WTC11 (cell line): ENCODE measurements at regions not wholly inside any gene's neighbourhood (a gene's known extent, or its start where the extent isn't known, plus 50 kb on each side); places are given as distances from the start of the nearest gene placed in this dataset.
"Not testable (repeated sequence)": the region's sequence is repeated elsewhere in the genome, so short reads cannot be mapped to it uniquely, and the experiment has no call there.

ENCODE experiments used
- ATF1 ChIP-seq: sonication (generic); formaldehyde crosslinking; IDR thresholded peaks from 2 replicates; pipeline ENCODE4 v1.8.1; 2023; ENCODE audit warnings: mild to moderate bottlenecking, moderate library complexity, missing genetic modification reagents
- CREB1 ChIP-seq: sonication (generic); formaldehyde crosslinking; IDR thresholded peaks from 2 replicates; pipeline ENCODE4 v1.8.0; 2023; ENCODE audit warnings: mild to moderate bottlenecking, missing genetic modification reagents
- IRF2 ChIP-seq: sonication (generic); formaldehyde crosslinking; IDR thresholded peaks from 2 replicates; pipeline ENCODE4 v1.8.0; 2022; ENCODE audit warnings: low read depth, missing genetic modification reagents, borderline replicate concordance
- MYBL2 ChIP-seq: sonication (generic); formaldehyde crosslinking; IDR thresholded peaks from 2 replicates; pipeline ENCODE4 v1.8.1; 2023; ENCODE audit warnings: mild to moderate bottlenecking, moderate library complexity, missing genetic modification reagents
- NR2C2 ChIP-seq: sonication (generic); formaldehyde crosslinking; IDR thresholded peaks from 2 replicates; pipeline ENCODE4 v1.8.0; 2022; ENCODE audit warnings: mild to moderate bottlenecking, missing genetic modification reagents
- RELA ChIP-seq: sonication (generic); formaldehyde crosslinking; IDR thresholded peaks from 2 replicates; pipeline ENCODE4 v1.8.1; 2022; ENCODE audit warnings: missing genetic modification reagents, mild to moderate bottlenecking, borderline replicate concordance
- ZNF138 ChIP-seq: sonication (generic); formaldehyde crosslinking; conservative IDR thresholded peaks from 2 replicates; pipeline ENCODE4 v1.8.1; 2022; ENCODE audit warnings: mild to moderate bottlenecking, moderate library complexity, missing genetic modification reagents
- TF ChIP-seq, protein P1 (sequence below): fragments of 200-600 bp; IDR thresholded peaks from 2 replicates; pipeline ENCODE4 v1.8.0; 2022; ENCODE audit warnings: antibody characterized with exemption

DNA sequence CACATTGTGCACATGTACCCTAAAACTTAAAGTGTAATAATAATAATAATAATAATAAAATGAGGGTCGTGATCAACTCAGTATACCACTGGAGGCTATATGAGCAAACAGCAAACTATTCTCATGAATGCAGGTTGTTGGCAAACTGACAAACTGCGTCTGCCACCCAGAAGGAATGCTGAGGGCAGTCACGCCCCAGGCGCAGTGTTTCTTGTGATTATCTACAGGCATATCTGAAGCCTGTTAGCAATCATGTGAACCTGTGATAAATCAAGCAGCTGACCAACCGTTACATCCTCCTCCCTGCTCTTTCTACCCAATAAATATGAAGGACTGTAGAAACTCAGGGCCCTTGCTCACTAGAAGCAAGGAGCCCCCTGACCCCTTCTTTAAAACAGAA lies 416.9 kb downstream of the CDH10 start:
- not testable (repeated sequence) for TF ChIP-seq MYBL2 (CRISPR knock-in tag); IRF2 (CRISPR knock-in tag); ZNF138 (CRISPR knock-in tag); RELA (CRISPR knock-in tag); CREB1 (CRISPR knock-in tag); ATF1 (CRISPR knock-in tag); NR2C2
- TF ChIP-seq, protein P1, sequence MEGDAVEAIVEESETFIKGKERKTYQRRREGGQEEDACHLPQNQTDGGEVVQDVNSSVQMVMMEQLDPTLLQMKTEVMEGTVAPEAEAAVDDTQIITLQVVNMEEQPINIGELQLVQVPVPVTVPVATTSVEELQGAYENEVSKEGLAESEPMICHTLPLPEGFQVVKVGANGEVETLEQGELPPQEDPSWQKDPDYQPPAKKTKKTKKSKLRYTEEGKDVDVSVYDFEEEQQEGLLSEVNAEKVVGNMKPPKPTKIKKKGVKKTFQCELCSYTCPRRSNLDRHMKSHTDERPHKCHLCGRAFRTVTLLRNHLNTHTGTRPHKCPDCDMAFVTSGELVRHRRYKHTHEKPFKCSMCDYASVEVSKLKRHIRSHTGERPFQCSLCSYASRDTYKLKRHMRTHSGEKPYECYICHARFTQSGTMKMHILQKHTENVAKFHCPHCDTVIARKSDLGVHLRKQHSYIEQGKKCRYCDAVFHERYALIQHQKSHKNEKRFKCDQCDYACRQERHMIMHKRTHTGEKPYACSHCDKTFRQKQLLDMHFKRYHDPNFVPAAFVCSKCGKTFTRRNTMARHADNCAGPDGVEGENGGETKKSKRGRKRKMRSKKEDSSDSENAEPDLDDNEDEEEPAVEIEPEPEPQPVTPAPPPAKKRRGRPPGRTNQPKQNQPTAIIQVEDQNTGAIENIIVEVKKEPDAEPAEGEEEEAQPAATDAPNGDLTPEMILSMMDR, result not testable (repeated sequence)
